ENCODE measurements at regions not wholly inside any gene's neighbourhood (a gene's known extent, or its start where the extent isn't known, plus 50 kb on each side); places are given as distances from the start of the nearest gene placed in this dataset.

DNA sequence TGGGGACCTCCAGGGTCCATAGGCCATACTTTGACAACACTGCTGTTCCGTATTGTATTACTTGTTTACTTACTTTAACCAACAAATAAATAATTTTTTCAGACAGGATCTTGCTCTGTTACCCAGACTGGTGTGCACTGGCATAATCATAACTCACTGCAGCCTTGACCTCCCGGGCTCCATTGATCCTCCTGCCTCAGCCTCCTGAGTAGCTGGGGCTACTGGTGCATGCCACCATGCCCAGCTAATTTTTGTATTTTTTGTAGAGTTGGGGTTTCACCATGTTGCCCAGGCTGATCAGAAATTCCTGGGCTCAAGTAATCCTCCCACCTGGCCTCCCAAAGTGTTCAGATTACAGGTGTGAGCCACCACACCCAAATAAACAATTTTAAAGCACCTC is 64.9 kb upstream of the C15orf39 start:
- TF ChIP-seq, protein P1, sequence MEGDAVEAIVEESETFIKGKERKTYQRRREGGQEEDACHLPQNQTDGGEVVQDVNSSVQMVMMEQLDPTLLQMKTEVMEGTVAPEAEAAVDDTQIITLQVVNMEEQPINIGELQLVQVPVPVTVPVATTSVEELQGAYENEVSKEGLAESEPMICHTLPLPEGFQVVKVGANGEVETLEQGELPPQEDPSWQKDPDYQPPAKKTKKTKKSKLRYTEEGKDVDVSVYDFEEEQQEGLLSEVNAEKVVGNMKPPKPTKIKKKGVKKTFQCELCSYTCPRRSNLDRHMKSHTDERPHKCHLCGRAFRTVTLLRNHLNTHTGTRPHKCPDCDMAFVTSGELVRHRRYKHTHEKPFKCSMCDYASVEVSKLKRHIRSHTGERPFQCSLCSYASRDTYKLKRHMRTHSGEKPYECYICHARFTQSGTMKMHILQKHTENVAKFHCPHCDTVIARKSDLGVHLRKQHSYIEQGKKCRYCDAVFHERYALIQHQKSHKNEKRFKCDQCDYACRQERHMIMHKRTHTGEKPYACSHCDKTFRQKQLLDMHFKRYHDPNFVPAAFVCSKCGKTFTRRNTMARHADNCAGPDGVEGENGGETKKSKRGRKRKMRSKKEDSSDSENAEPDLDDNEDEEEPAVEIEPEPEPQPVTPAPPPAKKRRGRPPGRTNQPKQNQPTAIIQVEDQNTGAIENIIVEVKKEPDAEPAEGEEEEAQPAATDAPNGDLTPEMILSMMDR (conservative IDR thresholded peaks at IDR 0.05 in 1 of 2, IDR thresholded peaks at IDR 0.05 in 1 of 2; ENCODE audit: extremely low read depth in 1 of 2, insufficient read depth in 1 of 2, low read depth in 1 of 2, low read length in 2 of 2) = no peak
- no peak for TF ChIP-seq EZH2 (IDR thresholded peaks at IDR 0.05; ENCODE audit: borderline replicate concordance, low read length)
